Ovary (tissue), 3 donors: ENCODE measurements at regions not wholly inside any gene's neighbourhood (a gene's known extent, or its start where the extent isn't known, plus 50 kb on each side); places are given as distances from the start of the nearest gene placed in this dataset.

Experiments
- EP300 ChIP-seq: sonication (generic); formaldehyde crosslinking; IDR thresholded peaks from one replicate; pipeline ENCODE4 v1.6.1; 2017; ENCODE audit warnings: antibody characterized with exemption
- POLR2A ChIP-seq: fragments of 450-650 bp; IDR thresholded peaks from one replicate; pipeline ENCODE4 v1.6.1; 2017; ENCODE audit warnings: antibody characterized with exemption, mild to moderate bottlenecking, moderate library complexity
- TF ChIP-seq, protein P1 (sequence below), 3 donors: fragments of 450-650 bp in 2 of 3; fragments of 200-600 bp in 1 of 3; IDR thresholded peaks; one replicate each; pipeline versions ENCODE4 v1.5.1 to v1.8.0; 2016 to 2022; ENCODE audit warnings: antibody characterized with exemption in 3 of 3, mild to moderate bottlenecking in 1 of 3
- donor health status: DM: no; HTN: no; CAD: no.

- TF ChIP-seq, protein P1, sequence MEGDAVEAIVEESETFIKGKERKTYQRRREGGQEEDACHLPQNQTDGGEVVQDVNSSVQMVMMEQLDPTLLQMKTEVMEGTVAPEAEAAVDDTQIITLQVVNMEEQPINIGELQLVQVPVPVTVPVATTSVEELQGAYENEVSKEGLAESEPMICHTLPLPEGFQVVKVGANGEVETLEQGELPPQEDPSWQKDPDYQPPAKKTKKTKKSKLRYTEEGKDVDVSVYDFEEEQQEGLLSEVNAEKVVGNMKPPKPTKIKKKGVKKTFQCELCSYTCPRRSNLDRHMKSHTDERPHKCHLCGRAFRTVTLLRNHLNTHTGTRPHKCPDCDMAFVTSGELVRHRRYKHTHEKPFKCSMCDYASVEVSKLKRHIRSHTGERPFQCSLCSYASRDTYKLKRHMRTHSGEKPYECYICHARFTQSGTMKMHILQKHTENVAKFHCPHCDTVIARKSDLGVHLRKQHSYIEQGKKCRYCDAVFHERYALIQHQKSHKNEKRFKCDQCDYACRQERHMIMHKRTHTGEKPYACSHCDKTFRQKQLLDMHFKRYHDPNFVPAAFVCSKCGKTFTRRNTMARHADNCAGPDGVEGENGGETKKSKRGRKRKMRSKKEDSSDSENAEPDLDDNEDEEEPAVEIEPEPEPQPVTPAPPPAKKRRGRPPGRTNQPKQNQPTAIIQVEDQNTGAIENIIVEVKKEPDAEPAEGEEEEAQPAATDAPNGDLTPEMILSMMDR (IDR thresholded peaks at IDR 0.05), result no peak
- no peak for TF ChIP-seq POLR2A
- TF ChIP-seq EP300, result no peak
Measured at GRCh38 chr14:65164825-65165135, 62.5 kb upstream of the MAX start.
